Skeletal muscle cell (primary cell): ENCODE measurements at regions not wholly inside any gene's neighbourhood (a gene's known extent, or its start where the extent isn't known, plus 50 kb on each side); places are given as distances from the start of the nearest gene placed in this dataset.

Experiments
- DNase-seq: peaks from one replicate; pipeline ENCODE4 v3.0.0-alpha.2; 2010; ENCODE audit warnings: low read depth
- H3K4me3 ChIP-seq: 2 replicates; pipeline ENCODE4 v1.5.1; 2011; ENCODE audit warnings: low read depth, mild to moderate bottlenecking, control low read depth, low read length, moderate library complexity

GRCh38 chr13:47237571-47237970 is 340.7 kb upstream of the HTR2A start:
- DNase-seq: no peak
- no peak overlapping the region for H3K4me3 ChIP-seq

DNA sequence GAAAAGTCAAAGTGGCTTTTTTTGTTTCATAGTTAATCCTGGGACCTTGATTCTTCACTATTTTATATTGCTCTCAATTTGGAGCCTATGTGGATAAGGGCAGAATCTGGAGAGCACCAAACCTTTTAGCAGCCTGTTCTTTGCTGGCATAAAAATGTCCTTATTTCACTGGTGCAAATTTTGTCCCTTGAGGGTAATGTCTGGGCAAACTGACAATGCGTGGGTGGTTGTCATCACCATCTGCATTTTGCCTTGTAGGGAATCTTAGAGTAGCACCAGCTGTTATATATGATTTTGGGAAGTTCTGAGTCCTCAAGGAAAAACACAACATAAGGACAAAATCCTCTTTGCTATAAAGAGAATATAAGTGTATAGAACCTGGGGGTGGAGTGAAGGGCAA is 336.9 kb upstream of the HTR2A start:
- no peak overlapping the region for H3K4me3 ChIP-seq
- DNase-seq: peak; percentile 36

GRCh38 chr13:47232516-47232915 is 335.7 kb upstream of the HTR2A start:
- no peak for DNase-seq
- no peak overlapping the region for H3K4me3 ChIP-seq

GRCh38 chr13:47230155-47230554 is 333.3 kb upstream of the HTR2A start:
- no peak overlapping the region for H3K4me3 ChIP-seq
- no peak for DNase-seq

- no peak for DNase-seq
- no peak overlapping the region for H3K4me3 ChIP-seq
Observed at GRCh38 chr13:47226516-47226915, 329.7 kb upstream of the HTR2A start.

- H3K4me3 ChIP-seq: no peak overlapping the region
- DNase-seq: no peak
Observed at GRCh38 chr13:47220453-47221140, 323.7 kb upstream of the HTR2A start.

GRCh38 chr13:47218611-47219010 is 321.8 kb upstream of the HTR2A start:
- no peak for DNase-seq
- H3K4me3 ChIP-seq: no peak overlapping the region

- DNase-seq: no peak
- H3K4me3 ChIP-seq: no peak overlapping the region
Observed at GRCh38 chr13:47216176-47216822, 319.4 kb upstream of the HTR2A start.

DNA sequence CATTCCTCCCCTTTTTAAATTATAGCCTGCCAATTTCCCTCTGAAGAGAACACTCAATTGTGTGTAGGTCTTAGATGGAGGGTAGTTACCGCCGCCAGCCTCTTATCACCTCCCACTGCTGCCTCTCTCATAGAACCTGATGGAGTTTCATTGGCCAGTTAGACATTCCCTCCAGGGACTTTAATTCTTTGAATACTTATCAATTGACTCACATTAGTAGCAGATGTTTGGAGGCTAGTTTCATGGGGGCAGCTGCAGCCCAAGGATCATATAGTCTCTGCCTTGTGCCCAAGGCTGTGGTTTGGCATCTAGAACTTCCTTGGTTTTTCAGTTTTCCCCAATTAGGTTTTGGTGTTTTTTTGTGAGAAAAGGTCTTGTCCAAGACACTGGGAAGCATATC is 318.9 kb upstream of the HTR2A start:
- H3K4me3 ChIP-seq: no peak overlapping the region
- DNase-seq: peak; percentile 87

DNA sequence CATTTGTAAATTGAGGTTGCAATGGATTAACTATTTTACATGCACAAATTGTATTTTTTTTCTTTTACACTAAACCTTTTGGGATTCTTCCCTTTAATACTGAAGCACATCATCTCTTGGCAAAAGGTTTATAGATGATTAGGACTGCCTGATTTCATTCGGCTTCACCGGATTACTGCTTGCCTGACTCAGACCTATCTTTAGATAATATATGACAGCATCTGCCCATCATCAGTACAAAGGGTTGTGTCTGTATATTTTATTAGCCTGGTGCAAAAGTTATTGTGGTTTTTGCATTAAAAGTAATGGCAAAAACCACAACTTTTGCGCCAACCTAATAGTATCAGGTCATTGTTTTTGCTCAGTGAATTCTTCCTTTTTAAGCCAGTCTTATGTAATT is 316.2 kb upstream of the HTR2A start:
- DNase-seq: no peak
- H3K4me3 ChIP-seq: no peak overlapping the region

GRCh38 chr13:47211106-47211505 is 314.3 kb upstream of the HTR2A start:
- no peak overlapping the region for H3K4me3 ChIP-seq
- DNase-seq: no peak

DNA sequence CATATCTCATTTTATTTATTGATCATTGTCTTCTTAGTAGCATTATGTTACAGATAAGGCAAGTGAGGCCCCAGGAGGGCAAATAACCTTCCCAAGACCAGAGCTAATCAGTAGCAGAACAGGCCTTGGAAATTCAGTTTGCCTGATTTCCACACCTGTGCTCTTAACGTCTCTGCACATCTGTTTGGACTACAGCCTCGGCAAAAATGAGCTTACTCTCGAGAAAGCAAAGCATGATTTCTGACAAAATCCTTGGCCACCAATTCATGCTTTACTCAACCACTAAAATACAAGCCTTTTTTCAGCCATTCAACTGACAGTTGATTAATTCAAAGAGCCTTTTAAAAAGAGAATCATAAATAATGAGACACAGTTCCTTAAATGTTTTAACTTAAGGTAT is 309.3 kb upstream of the HTR2A start:
- no peak overlapping the region for H3K4me3 ChIP-seq
- DNase-seq: no peak

DNA sequence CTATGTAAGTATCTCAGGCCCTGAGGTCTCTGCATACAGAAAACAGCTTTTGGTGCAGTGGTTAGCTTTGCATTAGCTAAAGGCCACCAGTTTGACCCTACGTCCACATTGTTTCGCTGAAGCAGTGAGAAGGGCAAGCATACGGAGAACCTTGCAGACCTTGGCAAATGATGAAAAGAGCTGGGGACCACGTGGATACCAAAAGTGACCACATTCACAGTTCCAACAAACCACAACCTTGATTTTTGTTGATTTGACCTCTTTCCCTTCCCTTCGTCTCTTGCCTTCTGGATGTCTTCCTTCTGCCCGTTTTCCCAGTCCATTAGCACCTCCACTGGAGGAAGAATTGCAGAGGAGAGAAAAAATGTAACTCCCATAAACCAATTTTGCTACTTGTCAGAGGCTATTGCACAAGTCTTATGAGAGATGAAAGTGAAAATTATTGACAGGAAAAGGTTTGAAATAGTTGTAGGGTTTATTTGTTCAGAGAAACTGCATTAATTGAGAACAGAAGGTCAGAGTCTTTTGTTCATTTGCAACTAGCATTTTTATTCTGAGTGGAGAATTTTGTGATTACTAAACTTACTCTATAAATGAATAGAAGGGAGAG is 293.9 kb upstream of the HTR2A start:
- no peak for DNase-seq
- no peak overlapping the region for H3K4me3 ChIP-seq

DNA sequence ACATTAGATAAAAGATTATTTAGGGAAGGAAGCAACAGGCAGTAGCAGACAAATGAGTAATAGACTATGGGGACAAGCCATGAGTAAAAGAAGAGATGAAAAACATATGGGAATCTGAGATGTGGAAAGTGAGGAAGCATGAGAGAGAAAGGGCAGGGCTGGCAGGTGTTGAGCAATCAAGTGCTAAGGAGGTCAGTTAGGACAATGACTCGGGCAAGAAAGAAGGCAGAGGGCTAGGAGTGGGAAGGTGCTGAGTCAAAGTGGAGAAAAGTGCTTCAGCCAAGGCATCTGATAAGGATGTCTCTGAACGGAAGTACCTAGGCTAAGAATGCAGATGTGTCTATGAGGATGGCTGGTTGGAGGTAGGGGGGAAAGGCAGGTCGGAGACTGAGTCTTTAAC is 291.9 kb upstream of the HTR2A start:
- no peak overlapping the region for H3K4me3 ChIP-seq
- peak; percentile 53 for DNase-seq

DNA sequence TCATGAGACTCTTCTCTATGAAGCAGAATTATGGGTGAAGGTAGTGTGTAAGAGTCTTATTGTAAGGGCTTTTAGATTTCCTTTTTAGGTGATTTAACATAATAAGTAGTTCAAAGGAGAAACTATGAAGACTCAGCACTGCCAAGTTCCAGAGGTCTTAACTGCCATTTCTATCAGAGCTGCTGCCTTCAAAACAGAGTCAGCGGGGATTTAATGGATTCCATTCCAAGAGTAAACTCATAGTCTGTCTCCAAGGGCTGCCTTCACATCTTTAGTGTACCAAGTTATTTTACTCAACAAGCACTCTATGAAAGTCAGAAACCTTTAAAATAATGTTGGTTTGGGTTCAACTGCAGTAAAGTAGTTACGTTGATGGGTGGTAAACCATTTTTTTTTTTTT is 289.6 kb upstream of the HTR2A start:
- no peak for DNase-seq
- no peak overlapping the region for H3K4me3 ChIP-seq

GRCh38 chr13:47184321-47184720 is 287.5 kb upstream of the HTR2A start:
- no peak for DNase-seq
- H3K4me3 ChIP-seq: no peak overlapping the region

GRCh38 chr13:47179321-47179720 is 282.5 kb upstream of the HTR2A start:
- H3K4me3 ChIP-seq: no peak overlapping the region

GRCh38 chr13:47178090-47178950 is 281.5 kb upstream of the HTR2A start:
- DNase-seq: no peak

More at GRCh38 chr13:47179321-47179720, 282.5 kb upstream of the HTR2A start:
- no peak for DNase-seq

GRCh38 chr13:47175172-47175866 is 278.5 kb upstream of the HTR2A start:
- peak; percentile 85 for DNase-seq
- H3K4me3 ChIP-seq: no peak overlapping the region

More at GRCh38 chr13:47178090-47178950, 281.5 kb upstream of the HTR2A start:
- H3K4me3 ChIP-seq: no peak overlapping the region
